Femur (tissue), 1 donor: ENCODE measurements at regions not wholly inside any gene's neighbourhood (a gene's known extent, or its start where the extent isn't known, plus 50 kb on each side); places are given as distances from the start of the nearest gene placed in this dataset.
"Not testable (repeated sequence)": the region's sequence is repeated elsewhere in the genome, so short reads cannot be mapped to it uniquely, and the experiment has no call there.

Experiments
- DNase-seq: peaks from one replicate; pipeline ENCODE4 v3.0.0-alpha.2; 2017

GRCh38 chr6:26267083-26267589 is 97.9 kb upstream of the BTN3A2 start:
- DNase-seq: no peak

DNA sequence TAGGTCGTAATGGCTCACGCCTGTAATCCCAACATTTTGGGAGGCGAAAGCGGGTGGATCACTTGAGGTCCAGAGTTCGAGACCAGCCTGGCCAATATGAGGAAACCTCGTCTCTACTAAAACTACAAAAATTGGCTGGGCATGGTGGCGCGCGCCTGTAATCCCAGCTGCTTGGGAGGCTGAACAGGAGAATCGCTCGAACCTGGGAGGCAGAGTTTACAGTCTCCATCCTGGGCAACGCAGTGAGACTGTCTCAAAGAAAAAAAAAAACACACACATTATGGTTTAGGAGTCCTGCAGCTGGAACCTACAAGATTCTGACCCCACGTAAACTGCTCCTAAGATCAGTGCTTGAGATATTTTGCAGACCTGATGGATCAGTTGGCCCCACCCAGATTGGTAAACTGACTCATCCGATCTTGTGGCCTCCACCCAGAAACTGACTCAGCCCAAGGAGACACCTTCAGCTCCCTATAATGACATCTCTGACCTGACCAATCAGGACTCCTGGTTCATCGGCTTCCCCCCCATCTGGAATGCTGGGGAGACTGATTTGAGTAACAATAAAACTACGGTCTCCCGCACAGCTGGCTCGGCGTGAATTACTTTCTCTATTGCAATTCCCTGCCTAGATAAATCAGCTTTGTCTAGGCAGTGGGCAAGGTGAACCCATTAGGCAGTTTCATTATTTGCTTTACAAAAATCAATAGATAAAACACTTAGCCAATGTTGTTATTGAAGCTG is 96.2 kb upstream of the BTN3A2 start:
- DNase-seq: no peak

DNA sequence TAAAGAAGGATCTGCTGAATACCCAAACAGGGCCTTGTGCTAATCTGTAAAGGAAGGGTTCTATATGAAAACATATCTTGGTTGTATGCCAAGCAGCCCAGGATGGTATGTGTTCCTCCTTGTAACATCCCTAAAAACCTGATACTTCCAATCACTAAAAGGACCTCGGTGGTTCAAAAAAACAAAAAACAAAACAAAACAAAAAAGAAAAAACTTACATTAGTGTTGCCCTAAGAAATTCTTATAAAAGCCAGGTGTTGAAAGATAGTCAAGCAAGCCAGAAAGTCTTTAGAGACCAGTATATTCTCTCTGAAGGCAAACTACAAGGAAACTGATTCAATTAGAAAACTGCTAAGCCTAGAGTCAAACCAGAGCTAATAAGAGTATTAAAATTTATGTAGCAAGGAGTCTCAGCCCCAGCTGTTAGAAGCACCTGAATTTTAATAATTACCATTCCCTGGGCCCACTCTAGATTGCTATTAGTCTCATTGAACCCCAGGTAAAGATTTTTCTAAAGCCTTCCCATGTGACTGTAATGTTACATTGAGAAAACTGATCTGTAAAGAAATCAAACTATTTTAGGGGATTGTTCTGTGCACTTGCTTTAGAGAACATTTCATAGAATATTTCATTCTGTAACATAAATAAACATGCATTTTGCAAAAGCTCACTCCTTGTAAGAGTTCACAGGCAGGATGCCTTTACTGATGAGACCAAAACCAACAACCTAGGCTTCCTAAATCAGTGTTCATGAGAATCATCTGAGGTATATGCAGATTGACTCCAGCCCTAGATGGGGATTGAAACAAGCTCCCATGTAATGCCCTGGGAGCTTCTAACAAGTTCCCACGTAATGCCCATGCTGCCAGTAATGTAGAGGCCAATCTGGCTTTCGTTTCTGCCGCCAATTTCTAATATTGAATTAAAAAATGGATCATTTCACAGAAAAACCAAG is 95.2 kb upstream of the BTN3A2 start:
- no peak for DNase-seq

- no peak for DNase-seq
Measured at GRCh38 chr6:26270486-26270861, 94.5 kb upstream of the BTN3A2 start.

- peak; percentile 89 for DNase-seq
Measured at GRCh38 chr6:26270903-26271667, 93.9 kb upstream of the BTN3A2 start.

DNA sequence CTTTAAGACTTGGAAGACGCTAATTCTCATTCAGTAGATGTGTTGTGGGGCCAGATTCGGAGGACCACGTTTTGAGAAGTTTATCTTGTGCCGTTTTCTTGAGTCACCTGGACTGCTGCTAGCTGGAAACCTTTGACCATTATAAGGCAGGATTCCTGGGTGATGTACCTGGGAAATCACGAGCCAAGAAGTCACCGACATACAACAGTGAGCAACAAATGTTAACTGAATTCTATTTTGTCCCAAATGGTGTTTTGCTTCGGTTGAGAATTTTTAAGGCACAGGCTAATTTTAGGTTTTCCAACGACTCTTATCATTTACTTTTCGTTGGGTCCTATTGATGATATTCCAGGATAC is 93.4 kb upstream of the BTN3A2 start:
- no peak for DNase-seq

DNA sequence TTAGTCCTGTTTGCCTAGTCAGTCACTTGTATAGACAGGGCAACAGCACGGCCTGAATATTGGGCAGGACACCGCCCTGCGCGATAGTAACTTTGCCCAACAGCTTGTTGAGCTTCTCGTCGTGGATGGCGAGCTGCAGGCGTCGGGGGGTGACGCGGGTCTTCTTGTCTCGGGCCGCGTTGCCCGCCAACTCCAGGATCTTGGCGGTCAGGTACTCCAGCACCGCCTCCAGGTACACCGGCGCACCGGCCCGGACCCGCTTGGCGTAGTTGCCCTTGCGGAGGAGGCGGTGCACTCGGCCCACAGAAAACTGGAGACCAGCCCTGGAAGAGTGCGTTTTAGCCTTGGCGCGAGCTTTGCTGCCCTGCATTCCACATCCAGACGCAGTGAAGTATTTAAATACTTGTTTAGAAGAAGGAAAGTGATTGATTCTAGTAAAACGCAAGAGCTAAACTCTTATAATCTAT is 92.8 kb upstream of the BTN3A2 start:
- peak; percentile 62 for DNase-seq

DNA sequence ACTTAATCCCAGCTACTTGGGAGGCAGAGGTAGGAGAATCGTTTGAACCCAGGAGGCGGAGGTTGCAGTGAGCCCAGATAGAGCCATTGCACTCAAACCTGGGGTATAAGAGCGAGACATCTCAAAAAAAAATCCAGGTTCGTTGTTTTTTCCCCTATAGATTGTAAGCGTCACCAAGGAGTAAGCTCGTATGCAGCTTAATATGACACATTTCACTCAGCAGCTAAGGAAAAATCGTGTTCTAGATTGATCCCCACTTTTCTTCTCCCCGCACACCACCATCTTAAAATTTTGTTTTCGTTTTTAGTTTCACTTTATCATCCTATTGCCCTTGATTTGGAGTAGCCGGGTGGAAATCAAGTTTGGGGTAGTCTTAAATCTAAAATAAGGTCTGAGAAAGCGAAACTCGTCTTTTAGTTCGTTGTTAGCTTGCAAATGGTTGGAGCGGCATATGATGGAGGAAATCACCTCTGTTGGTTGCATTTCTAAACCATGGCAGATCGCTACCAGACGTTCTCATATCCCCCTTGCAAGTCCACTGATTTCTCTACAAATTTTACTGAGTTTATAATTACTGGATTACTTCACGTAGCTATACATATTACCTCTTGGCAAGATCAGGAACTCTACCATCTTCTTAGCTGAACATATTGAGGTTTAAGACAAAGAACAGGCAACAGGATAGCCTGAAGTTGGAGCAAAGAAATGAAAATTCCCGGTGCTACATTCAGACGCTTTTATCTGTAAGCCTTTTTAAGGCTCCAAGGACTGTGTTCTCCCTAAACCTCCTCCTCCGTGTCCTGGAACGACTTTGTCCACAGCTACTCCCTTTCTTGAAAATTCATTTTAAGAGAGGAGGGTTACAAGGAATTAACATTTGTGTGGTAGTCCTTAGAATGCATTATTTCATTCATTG is 91.1 kb upstream of the BTN3A2 start:
- peak; percentile 38 for DNase-seq

GRCh38 chr6:26275663-26276062 is 89.3 kb upstream of the BTN3A2 start:
- no peak for DNase-seq

GRCh38 chr6:26276841-26277648 is 88.0 kb upstream of the BTN3A2 start:
- DNase-seq: no peak

DNA sequence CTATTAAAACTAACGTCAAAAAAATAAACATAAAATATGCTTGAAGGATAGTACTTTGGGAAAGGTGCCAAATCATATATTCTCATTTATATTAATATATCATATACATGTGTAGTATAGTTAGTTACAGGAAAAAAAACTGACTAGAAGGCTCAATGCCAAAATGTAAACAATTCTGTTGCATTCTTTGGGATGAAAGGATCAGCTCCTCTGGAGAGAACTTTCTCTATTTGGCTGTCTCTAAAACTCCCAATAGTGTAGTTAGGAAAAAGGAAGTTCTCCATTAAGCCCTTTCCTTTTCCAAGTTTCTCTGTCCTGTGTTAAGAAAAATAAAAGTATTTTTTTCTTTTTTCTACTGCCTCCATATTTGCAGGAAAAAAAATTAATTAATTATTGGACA is 86.5 kb upstream of the BTN3A2 start:
- DNase-seq: no peak

- not testable (repeated sequence) for DNase-seq
Measured at GRCh38 chr6:26279371-26279770, 85.6 kb upstream of the BTN3A2 start.

GRCh38 chr6:26280407-26280806 is 84.6 kb upstream of the BTN3A2 start:
- DNase-seq: no peak

DNA sequence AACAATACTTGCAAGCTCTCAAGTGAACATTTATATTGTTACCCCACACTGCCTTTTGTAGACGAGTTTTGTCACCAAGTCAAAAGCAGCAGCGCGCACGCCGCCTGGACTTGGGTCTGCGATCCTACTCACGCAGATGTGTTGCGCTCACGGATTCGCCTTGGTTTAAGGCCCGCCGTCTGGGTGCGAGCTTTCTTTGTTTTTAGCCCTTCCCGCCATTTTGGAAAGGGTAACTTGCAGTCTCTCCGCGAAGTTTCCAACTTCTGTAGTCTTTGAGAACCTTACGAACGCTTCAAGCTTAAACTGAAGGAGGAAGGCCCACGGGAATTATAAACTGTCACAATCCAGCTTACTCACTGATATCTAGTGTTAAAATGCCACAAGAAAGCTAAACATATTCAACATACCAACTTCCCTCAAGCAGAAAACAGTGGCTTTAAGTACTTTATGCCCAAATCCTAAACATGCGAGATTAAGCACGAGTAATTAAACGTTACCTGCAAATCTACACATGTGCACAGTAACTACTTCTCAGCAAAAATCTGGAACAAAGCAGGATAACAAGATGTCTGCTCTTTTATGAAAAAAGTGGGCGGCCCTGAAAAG is 80.4 kb upstream of the BTN3A2 start:
- peak; percentile 81 for DNase-seq

- peak; percentile 98 for DNase-seq
Measured at GRCh38 chr6:26285143-26286134, 79.6 kb upstream of the BTN3A2 start.

GRCh38 chr6:26286168-26286877 is 78.7 kb upstream of the BTN3A2 start:
- peak; percentile 89 for DNase-seq

- DNase-seq: no peak
Measured at GRCh38 chr6:26288155-26288554, 76.8 kb upstream of the BTN3A2 start.

DNA sequence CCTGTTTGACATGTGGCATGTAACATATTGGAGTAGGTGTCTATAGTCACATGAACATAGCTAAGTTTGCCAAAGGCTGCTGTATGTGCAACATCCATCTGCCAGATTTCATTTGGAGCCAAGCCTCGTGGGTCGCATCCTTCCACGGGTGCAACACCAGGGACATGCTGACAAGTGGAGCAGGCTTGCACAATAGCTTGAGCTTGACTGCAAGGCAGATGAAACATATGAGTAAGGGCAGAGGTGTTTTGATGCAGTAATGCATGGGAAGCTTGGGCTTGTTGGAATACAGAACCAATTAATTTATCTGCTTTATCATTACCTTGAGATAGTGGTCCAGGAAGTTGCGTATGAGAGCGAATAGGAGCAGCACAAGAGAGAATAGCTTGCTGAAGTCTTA is 74.1 kb upstream of the BTN3A2 start:
- no peak for DNase-seq

GRCh38 chr6:26292709-26293108 is 72.3 kb upstream of the BTN3A2 start:
- DNase-seq: no peak
